HEK293 (cell line): ENCODE measurements at regions not wholly inside any gene's neighbourhood (a gene's known extent, or its start where the extent isn't known, plus 50 kb on each side); places are given as distances from the start of the nearest gene placed in this dataset.

Experiments
- CTCF ChIA-PET: fragments of 350-600 bp; formaldehyde crosslinking; extraction: SDS; loops from one replicate; lab custom pipeline; 2021; ENCODE audit warnings: antibody characterized with exemption; lab: Yijun Ruan, JAX
- POLR2A ChIA-PET: fragments of 300-600 bp; formaldehyde crosslinking; extraction: SDS; loops from one replicate; lab custom pipeline; 2020; ENCODE audit warnings: antibody characterized with exemption, inconsistent platforms; lab: Yijun Ruan, JAX
- H3K27ac ChIP-seq: fragments of 200-500 bp; sonication (Bioruptor generic); 2 replicates; pipeline ENCODE4 v1.5.1; 2014; ENCODE audit warnings: low read depth, low read length, control low read depth, inconsistent platforms; ENCODE audit errors: extremely low read depth
- H3K36me3 ChIP-seq, 2 experiments: fragments of 200-500 bp in 1 of 2; sonication (Bioruptor generic) in 1 of 2; 1 replicate in 1 of 2; 2 replicates in 1 of 2; pipeline ENCODE4 v1.5.1; 2014 to 2017; ENCODE audit warnings: inconsistent platforms in 2 of 2, low read length in 2 of 2; ENCODE audit not compliant: control insufficient read depth in 2 of 2, insufficient read depth in 1 of 2
- H3K4me1 ChIP-seq: fragments of 200-500 bp; sonication (Bioruptor generic); 2 replicates; pipeline ENCODE4 v1.5.1; 2014; ENCODE audit warnings: mild to moderate bottlenecking, low read length, inconsistent platforms; ENCODE audit not compliant: control insufficient read depth, insufficient read depth
- H3K4me3 ChIP-seq: 2 replicates; pipeline ENCODE4 v1.5.1; 2011; ENCODE audit warnings: low read depth, mild to moderate bottlenecking, control low read depth, low read length, moderate library complexity
- H3K9me3 ChIP-seq: fragments of 200-500 bp; sonication (Bioruptor generic); 2 replicates; pipeline ENCODE4 v1.5.1; 2014; ENCODE audit warnings: low read depth, low read length, inconsistent platforms; ENCODE audit not compliant: control insufficient read depth, insufficient read depth
- BCL11B ChIP-seq: fragments of 450-650 bp; formaldehyde crosslinking; IDR thresholded peaks from 2 replicates; pipeline ENCODE4 v1.5.1; 2016; ENCODE audit warnings: low read depth, missing biosample characterization, missing genetic modification characterization
- ELK4 ChIP-seq: IDR thresholded peaks from 2 replicates; pipeline ENCODE4 v1.6.1; 2011; ENCODE audit warnings: mild to moderate bottlenecking, low read depth, low read length, borderline replicate concordance
- GFI1B ChIP-seq: fragments of 450-650 bp; formaldehyde crosslinking; IDR thresholded peaks from 2 replicates; pipeline ENCODE4 v1.5.1; 2016; ENCODE audit warnings: missing biosample characterization, missing genetic modification characterization
- HOXA7 ChIP-seq: sonication (generic); formaldehyde crosslinking; IDR thresholded peaks from 2 replicates; pipeline ENCODE4 v1.8.1; 2022; ENCODE audit warnings: missing genetic modification reagents, borderline replicate concordance
- KLF7 ChIP-seq: fragments of 450-650 bp; formaldehyde crosslinking; IDR thresholded peaks from 2 replicates; pipeline ENCODE4 v1.5.1; 2016; ENCODE audit warnings: missing biosample characterization, missing genetic modification characterization, borderline replicate concordance
- MZF1 ChIP-seq: fragments of 450-650 bp; formaldehyde crosslinking; IDR thresholded peaks from 2 replicates; pipeline ENCODE4 v1.5.1; 2017; ENCODE audit warnings: missing biosample characterization, missing genetic modification characterization, borderline replicate concordance
- RBAK ChIP-seq: fragments of 450-650 bp; formaldehyde crosslinking; IDR thresholded peaks from 2 replicates; pipeline ENCODE4 v1.5.1; 2016; ENCODE audit warnings: missing biosample characterization, missing genetic modification characterization
- REST ChIP-seq: fragments of 450-650 bp; formaldehyde crosslinking; IDR thresholded peaks from 2 replicates; pipeline ENCODE4 v1.5.1; 2016; ENCODE audit warnings: missing biosample characterization, missing genetic modification characterization
- ZNF140 ChIP-seq: fragments of 450-650 bp; formaldehyde crosslinking; IDR thresholded peaks from 2 replicates; pipeline ENCODE4 v1.5.1; 2016; ENCODE audit warnings: missing biosample characterization, missing genetic modification characterization
- ZNF184 ChIP-seq: fragments of 450-650 bp; IDR thresholded peaks from 2 replicates; pipeline ENCODE4 v1.5.1; 2018; ENCODE audit warnings: missing biosample characterization, mild to moderate bottlenecking, missing genetic modification characterization
- ZNF335 ChIP-seq: fragments of 450-650 bp; formaldehyde crosslinking; conservative IDR thresholded peaks from 2 replicates; pipeline ENCODE4 v1.5.1; 2016; ENCODE audit warnings: missing biosample characterization, missing genetic modification characterization
- ZNF37A ChIP-seq: fragments of 450-650 bp; IDR thresholded peaks from 2 replicates; pipeline ENCODE4 v1.5.1; 2018; ENCODE audit warnings: missing biosample characterization, missing genetic modification characterization
- ZNF423 ChIP-seq: fragments of 450-650 bp; formaldehyde crosslinking; IDR thresholded peaks from 2 replicates; pipeline ENCODE4 v1.5.1; 2016; ENCODE audit warnings: missing biosample characterization, missing genetic modification characterization
- ZNF473 ChIP-seq: fragments of 450-650 bp; formaldehyde crosslinking; IDR thresholded peaks from 2 replicates; pipeline ENCODE4 v1.5.1; 2017; ENCODE audit warnings: missing biosample characterization, missing genetic modification characterization
- ZNF513 ChIP-seq: fragments of 450-650 bp; IDR thresholded peaks from 2 replicates; pipeline ENCODE4 v1.5.1; 2018; ENCODE audit warnings: missing biosample characterization, missing genetic modification characterization
- ZNF530 ChIP-seq: fragments of 450-650 bp; formaldehyde crosslinking; IDR thresholded peaks from 2 replicates; pipeline ENCODE4 v1.5.1; 2016; ENCODE audit warnings: low read depth, missing biosample characterization, missing genetic modification characterization
- ZNF624 ChIP-seq: fragments of 450-650 bp; formaldehyde crosslinking; IDR thresholded peaks from 2 replicates; pipeline ENCODE4 v1.5.1; 2017; ENCODE audit warnings: missing biosample characterization, missing genetic modification characterization
- ZSCAN4 ChIP-seq: fragments of 450-650 bp; formaldehyde crosslinking; IDR thresholded peaks from 2 replicates; pipeline ENCODE4 v1.5.1; 2017; ENCODE audit warnings: missing biosample characterization, missing genetic modification characterization

- H3K27ac ChIP-seq = no peak overlapping the region
- H3K36me3 ChIP-seq = no peaks in the 10 kb centered on the region
- H3K4me1 ChIP-seq = no peaks in the 10 kb centered on the region
- no peak overlapping the region for H3K4me3 ChIP-seq
- ChIA-PET CTCF (no interaction called here), POLR2A (no interaction called here)
- no peak for TF ChIP-seq ZNF335
- TF ChIP-seq ZSCAN4 (tag by site-specific recombination) = no peak
- no peak for TF ChIP-seq ZNF140 (tag by site-specific recombination)
- TF ChIP-seq, all 188 proteins: peak for 0
- no peaks in the 10 kb centered on the region for H3K9me3 ChIP-seq
These were observed 268.4 kb downstream of the GLRX3 start for GRCh38 chr10:130404476-130405055.

GRCh38 chr10:130407052-130407451 is 270.9 kb downstream of the GLRX3 start:
- CTCF ChIA-PET = no interaction called here
- Histone ChIP-seq H3K9me3 (no peaks in the 10 kb centered on the region; the same call in 1 of the 2 replicates), H3K4me1 (no peaks in the 10 kb centered on the region), H3K27ac (no peak overlapping the region), H3K4me3 (no peak overlapping the region), H3K36me3 (no peaks in the 10 kb centered on the region)
- POLR2A ChIA-PET = no interaction called here
- TF ChIP-seq ZNF37A = no peak
- no peak for TF ChIP-seq ZNF184
- TF ChIP-seq ZNF624 (tag by site-specific recombination) = no peak
- TF ChIP-seq BCL11B = no peak
- TF ChIP-seq GFI1B (tag by site-specific recombination) = no peak
- TF ChIP-seq MZF1 (tag by site-specific recombination) = no peak
- no peak for TF ChIP-seq ZNF423 (tag by site-specific recombination)
- no peak for TF ChIP-seq ZNF530 (tag by site-specific recombination)
- no peak for TF ChIP-seq KLF7
- TF ChIP-seq ELK4 = no peak
- TF ChIP-seq ZNF473 (tag by site-specific recombination) = no peak
- no peak for TF ChIP-seq HOXA7 (CRISPR knock-in tag)
- no peak for TF ChIP-seq RBAK (tag by site-specific recombination)
- TF ChIP-seq ZNF513 (tag by site-specific recombination) = no peak
- TF ChIP-seq REST (tag by site-specific recombination) = no peak
